ENCODE measurements at regions not wholly inside any gene's neighbourhood (a gene's known extent, or its start where the extent isn't known, plus 50 kb on each side); places are given as distances from the start of the nearest gene placed in this dataset.

DNA sequence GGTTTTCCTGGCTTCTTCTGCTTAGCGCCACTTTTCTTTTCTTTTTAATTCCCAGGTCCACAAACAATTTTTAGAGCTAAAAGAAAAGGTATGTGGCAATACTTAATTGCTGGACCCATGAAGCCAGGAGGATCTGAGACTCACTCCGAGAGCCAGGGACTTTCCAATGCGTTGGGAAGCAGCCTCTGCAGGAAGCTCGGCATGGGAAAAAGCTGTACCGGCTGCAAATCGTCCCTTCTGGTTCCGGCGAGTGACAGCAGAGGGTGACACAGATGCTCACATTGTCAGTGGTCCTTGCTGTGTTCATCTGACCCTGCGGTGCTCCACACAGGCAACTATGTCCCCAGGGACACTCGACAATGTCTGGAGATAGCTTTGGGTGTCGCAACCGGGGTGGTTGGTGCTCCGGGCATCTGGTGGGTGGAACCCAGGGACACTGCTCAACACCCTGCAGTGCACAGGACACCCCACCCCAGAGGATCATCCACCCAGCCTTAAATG, 164.0 kb downstream of the PRKX start:
- TF ChIP-seq, protein P1, sequence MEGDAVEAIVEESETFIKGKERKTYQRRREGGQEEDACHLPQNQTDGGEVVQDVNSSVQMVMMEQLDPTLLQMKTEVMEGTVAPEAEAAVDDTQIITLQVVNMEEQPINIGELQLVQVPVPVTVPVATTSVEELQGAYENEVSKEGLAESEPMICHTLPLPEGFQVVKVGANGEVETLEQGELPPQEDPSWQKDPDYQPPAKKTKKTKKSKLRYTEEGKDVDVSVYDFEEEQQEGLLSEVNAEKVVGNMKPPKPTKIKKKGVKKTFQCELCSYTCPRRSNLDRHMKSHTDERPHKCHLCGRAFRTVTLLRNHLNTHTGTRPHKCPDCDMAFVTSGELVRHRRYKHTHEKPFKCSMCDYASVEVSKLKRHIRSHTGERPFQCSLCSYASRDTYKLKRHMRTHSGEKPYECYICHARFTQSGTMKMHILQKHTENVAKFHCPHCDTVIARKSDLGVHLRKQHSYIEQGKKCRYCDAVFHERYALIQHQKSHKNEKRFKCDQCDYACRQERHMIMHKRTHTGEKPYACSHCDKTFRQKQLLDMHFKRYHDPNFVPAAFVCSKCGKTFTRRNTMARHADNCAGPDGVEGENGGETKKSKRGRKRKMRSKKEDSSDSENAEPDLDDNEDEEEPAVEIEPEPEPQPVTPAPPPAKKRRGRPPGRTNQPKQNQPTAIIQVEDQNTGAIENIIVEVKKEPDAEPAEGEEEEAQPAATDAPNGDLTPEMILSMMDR (IDR thresholded peaks at IDR 0.05) = no peak
- no peak for TF ChIP-seq EZH2 (IDR thresholded peaks at IDR 0.05; ENCODE audit: borderline replicate concordance, insufficient read depth, low read depth, low read length, poor library complexity, severe bottlenecking)
